NCI-H1105 (cell line): ENCODE measurements at regions not wholly inside any gene's neighbourhood (a gene's known extent, or its start where the extent isn't known, plus 50 kb on each side); places are given as distances from the start of the nearest gene placed in this dataset.
A peak's percentile ranks its signal among the peaks of the same experiment; 100 is the strongest.

Experiments used
- DNase-seq: peaks from one replicate; lab custom pipeline; 2025; lab: John Stamatoyannopoulos, UW

DNA sequence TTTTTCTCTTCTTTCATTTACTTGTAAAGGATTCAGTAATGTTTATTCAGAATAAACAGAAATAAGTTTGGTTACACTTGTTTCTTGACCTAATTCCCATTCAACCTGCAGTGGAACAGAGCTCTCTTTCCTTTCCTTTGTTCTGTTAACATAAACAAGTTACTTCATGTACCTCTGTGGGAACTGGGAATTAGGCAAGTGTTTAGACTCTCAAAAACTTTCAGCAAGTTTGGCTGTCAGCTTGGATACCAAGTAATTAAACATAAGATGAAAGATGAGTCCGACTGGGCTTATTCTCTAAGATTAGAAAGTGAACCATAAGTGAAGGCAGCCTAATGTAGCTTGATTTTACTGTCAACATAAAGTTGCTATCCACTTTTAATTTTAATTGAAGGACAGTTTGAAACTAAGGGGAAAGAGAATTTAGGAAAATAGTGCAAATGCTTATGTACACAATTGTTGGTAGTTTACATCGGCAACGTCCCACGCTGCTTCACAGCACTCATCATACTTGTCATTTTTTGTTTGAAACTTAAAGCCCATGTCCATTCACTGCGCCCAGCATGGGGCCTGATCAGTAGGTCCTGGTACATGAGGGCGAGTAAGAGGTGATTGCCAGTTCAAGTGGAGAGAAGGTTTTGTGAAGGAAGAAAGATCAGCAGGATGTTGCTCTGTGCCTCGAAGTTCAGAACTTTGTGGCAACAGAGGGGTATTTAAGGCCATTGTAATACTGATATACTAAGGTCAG lies 113.0 kb downstream of the PLEKHG1 start:
- DNase-seq = no peak

GRCh38 chr6:150713487-150713886 lies 113.8 kb downstream of the PLEKHG1 start:
- no peak for DNase-seq

GRCh38 chr6:150713931-150714330 lies 114.2 kb downstream of the PLEKHG1 start:
- DNase-seq = no peak

DNA sequence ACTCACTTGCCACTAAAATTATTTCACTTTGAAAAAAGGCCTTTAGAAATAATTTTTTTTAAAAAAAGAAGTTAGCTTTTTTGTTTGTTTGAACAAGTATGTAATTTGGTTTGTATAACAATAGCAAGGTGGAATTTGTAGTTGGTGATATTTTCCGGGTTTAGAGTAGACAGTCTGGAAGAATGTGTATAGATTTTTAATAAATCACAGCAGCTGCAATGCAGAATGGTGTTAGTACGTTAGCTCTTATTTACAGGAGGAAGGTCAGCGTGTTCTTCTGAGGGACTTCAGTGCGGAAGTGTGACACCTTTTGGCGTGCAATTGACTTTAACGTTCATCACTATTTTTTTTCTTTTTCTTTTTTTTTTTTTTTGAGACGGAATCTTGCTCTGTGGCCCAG lies 115.4 kb downstream of the PLEKHG1 start:
- DNase-seq = no peak

DNA sequence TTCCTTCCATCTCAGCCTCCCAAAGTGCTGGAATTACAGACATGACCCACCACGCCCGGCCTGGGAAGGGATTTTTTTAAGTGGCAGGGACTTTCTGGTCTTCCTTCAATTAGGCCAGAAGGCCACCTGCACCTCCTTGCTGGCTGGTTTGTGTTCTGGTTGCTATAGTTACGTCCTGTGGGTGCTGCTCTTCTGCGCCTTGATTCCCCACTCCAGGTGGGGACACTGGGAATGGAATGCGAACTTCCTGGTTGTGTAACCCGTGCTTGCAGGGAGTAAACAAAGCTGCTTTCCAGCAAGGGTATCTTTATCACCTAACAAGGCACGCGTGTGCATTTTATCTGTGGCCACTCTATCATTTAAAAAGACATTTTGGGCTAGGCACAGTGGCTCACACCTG lies 117.7 kb downstream of the PLEKHG1 start:
- DNase-seq = no peak

DNA sequence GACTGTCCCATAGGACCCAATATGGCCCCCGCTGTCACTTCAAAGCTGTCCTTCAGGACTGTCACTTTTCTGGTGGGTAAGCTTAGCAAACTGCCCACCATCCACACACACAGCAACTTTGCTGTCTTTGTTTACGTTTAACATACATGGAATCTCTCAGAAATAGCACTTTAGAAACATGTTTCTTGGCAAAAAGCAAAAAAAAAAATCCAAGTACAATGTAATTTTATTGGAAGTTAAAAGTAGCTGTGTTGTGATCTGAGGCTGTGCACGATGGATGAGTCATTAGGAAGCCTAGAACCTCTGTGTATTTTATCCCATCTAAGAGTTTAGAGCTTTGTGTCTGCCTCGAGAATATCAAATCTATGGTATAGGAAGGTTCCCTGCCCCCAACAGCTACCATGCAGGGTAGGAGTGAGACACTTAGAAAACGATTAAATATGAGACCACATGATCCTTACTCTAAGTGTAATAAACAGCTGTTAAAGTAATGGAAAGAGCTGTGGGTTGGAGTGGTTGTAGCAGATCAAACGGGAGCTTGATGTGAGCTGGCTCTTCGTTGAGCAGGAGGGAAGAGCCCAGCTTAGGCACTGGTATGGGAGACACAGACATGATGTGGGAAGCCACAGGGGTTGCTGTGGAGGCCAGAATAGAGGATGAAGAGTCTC lies 119.5 kb downstream of the PLEKHG1 start:
- DNase-seq = no peak

GRCh38 chr6:150719831-150720230 lies 120.1 kb downstream of the PLEKHG1 start:
- DNase-seq = no peak

DNA sequence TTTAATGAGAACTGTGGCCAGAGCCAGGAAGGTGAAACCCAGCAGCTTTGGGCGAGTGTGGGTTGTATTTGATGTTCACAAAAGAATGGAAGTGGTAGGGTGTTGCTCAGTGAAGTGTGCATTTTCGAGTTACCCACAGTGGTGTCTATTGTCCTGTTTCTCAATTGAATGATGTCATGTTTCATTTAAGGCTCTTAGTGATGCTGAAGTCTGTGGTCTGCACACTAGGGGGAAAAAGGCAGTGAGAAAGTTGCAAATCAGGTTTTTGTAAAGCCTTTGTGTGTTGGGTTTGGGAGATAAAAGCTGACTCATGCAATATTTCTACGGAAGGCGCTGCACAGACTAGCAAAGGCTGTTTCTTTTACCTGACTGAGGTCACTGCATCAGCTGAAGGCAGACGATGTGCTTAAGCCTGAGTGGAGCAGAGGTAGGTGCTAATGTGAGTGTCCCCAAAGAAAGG lies 121.1 kb downstream of the PLEKHG1 start:
- DNase-seq = peak; percentile 65

DNA sequence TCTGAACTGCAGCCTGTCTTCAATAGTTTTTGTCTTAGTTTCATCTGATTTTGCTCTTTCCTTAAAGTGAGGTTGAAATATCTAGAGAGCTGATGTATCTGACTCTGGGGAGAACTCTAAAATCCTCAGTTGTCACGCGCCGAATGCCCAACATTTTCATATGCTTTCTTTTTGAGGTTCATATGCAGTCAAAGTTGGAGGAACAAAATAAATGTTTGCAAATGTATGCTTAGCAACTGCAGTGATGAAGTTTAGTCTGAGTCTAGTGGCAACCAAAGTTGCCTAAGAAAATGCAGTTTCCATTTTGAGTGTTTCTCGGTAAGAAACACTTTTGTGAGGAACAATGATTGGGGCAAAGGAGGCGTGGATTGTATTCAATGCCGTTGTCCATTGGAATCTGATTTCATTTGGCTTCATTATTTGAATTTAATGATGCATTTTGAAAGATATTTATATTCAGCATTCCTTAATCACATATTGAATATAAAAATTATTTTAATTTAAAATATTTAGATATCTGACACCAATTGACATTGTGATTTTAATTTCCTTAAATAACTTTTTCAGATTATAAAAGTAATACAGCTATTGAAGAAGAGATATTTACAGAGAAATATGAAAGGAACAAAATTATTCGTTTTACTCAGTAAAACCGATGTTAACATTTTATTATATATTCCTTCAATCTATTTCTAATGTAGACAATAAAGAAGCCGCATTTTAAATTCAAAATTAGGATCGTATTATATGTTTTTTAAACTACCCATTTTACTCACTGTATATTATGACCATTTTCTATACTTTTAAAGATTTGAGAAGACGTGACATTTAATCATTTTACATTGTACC lies 122.0 kb downstream of the PLEKHG1 start:
- DNase-seq = no peak

- no peak for DNase-seq
These were observed 123.1 kb downstream of the PLEKHG1 start for GRCh38 chr6:150722614-150723344.

- no peak for DNase-seq
These were observed 123.6 kb downstream of the PLEKHG1 start for GRCh38 chr6:150723345-150723658.

- DNase-seq = no peak
These were observed 124.2 kb downstream of the PLEKHG1 start for GRCh38 chr6:150723857-150724256.

DNA sequence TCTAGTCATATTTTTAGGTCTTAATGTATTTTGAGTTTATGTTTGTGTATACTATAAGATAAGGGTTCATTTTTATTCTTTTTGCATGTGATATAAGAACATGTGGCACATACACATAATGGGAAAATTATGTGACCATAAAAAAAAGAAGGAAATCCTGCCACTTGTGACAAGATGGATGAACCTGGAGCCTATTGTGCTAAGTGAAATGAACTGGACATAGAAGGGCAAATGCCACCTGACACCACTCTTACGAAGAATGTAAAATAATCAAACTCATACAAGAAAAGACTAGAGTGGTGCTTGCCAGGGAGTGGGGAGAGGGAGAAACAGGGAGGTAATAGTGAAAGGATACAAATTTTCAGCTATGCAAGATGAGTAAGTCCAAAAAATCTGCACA lies 126.1 kb downstream of the PLEKHG1 start:
- DNase-seq = no peak

DNA sequence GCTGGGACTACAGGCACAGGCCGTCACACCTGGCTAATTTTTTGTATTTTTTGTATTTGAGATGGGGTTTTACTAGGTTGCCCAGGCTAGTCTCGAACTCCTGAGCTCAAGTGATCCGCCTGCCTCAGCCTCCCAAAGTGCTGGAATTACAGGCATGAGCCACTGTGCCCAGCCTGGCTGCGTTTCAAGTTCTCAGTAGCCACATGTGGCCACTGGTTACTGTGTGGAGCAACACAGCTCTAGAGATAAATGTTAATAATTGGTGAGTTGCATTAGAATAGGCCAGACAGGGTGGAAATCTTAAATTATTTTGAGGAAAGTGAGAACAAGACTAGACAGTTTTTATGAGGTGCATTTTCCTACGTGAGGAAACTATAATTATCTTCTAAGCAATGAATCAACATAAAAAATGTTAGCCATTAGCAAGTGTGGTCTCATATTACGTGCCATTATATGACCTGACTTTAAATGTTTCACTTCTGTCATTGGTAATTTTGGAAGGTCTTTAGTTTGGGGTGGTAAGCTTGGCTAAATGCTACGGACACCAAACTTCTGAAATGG lies 129.6 kb downstream of the PLEKHG1 start:
- no peak for DNase-seq

DNA sequence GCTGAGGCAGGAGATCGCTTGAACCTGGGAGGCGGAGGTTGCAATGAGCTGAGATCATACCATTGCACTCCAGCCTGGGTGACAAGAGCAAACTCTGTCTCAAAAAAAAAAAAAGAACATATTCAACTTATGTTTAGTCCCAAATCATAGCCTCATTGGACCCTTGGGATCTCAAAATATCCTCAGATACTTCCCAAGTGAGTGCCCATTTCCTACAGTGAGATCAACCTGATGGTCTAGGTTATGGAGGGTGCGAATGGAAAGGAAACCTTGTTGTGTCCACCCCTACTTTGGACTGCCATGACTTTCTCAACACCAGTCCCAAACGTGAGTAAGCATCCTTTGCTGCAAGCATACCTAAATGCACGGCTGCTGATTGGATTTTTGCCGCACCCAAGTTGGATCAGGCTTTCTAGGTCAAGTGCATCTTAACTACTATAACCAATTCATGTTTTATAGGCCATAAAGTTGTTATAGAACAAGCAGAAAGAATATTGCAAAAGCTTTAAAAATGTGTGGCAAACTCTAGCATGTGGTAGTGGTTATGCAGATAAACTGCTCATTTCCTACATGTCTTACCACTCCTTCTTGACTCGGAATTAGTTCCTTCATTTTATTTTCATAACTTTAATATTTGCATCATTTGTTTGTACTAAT lies 131.2 kb downstream of the PLEKHG1 start:
- DNase-seq = no peak

- DNase-seq = no peak
These were observed 132.6 kb upstream of the MTHFD1L start for GRCh38 chr6:150732765-150733539.

DNA sequence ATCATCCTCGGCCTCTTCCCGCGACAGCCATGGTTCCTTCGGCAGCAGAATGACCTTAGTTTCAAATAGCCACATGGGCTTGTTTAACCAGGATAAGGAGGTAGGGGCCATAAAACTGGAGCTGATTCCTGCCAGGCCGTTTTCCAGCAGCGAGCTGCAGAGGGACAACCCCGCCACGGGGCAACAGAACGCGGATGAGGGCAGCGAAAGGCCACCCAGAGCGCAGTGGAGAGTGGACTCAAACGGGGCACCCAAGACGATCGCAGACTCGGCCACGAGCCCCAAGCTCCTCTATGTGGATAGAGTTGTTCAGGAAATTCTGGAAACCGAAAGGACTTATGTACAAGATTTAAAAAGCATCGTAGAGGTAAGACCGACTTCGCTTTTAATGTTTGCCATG lies 131.8 kb upstream of the MTHFD1L start:
- DNase-seq = no peak

- DNase-seq = no peak
These were observed 131.3 kb upstream of the MTHFD1L start for GRCh38 chr6:150734235-150734634.

DNA sequence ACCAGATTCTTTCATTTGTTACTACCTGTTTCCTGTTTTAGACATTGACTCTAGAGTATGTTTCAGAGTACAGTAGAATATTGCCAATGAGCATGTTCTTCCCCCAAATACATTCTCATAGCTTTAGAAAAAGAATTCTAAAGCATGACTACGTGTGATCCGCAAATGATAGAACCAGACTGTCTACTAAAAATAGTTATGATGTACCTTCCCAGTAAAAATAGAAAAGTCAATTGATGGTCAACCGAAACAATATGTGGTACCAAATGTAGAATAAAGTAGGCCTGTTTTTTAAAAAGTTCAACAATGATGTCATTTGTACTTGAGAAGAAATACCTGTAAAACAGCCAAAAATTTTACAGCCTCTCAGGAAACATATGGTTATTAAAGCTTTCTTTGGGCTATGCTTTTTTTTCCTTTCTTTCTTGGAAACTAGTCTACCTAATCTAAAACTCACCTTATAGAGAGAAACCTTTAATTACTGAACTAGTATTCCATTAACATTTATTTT lies 130.1 kb upstream of the MTHFD1L start:
- no peak for DNase-seq

DNA sequence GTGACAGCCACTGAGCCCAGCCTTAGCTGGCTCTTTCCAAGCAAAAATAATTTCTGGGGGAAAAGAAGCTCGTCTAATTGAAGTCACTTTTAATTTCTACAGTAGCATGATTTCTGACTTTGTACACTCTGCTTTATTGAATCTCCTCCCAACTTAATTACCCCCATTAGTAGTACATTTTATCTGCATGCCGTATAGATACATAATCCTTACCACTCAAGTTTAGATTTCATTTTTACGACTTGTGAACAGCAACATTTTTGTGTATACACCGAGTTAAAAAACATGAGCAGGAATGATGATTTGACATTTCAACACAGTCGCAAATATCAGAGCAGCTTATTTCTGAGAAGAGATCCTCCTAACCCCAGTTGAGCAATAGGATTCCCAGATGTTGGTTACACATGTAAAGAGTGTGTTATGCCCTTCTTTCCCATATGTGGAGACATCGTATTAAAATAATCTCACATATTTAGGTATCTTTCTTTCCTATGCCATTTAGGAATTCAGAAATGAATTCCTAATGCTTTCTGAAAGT lies 127.3 kb upstream of the MTHFD1L start:
- no peak for DNase-seq
